ENCODE measurements at regions not wholly inside any gene's neighbourhood (a gene's known extent, or its start where the extent isn't known, plus 50 kb on each side); places are given as distances from the start of the nearest gene placed in this dataset.

- H3K56ac ChIP-seq (ENCODE audit: extremely low read depth, insufficient read depth, low read length): no peak overlapping the region
- intact Hi-C loops (cut with micrococcal nuclease) (no loop called here), in situ Hi-C loops (cut with MboI; ENCODE audit: low sequenced_read_pairs) (no loop called here), dilution Hi-C loops (cut with HindIII; ENCODE audit: low sequenced_read_pairs, unreplicated experiment) (no loop called here)
- no peak overlapping the region for H4K8ac ChIP-seq (ENCODE audit: low read depth in 2 of 2, low read length in 2 of 2)
- H2AK5ac ChIP-seq (ENCODE audit: low read depth, low read length): no peak overlapping the region
- H3K27me3 ChIP-seq (ENCODE audit: control insufficient read depth, insufficient read depth, low read length): no peaks in the 10 kb centered on the region
- H3K18ac ChIP-seq (ENCODE audit: low read depth, low read length): no peak overlapping the region
- H3K14ac ChIP-seq (replicated peaks; ENCODE audit: low read depth, low read length): no peak overlapping the region
- H4K20me1 ChIP-seq (ENCODE audit: insufficient read depth, low read length): no peaks in the 10 kb centered on the region
- ATAC-seq (ENCODE audit: low read depth): no peak
- H3K27ac ChIP-seq (ENCODE audit: insufficient read depth, low read length): no peak overlapping the region
- H2BK5ac ChIP-seq (ENCODE audit: low read depth, low read length, poor library complexity, severe bottlenecking): no peak overlapping the region
- H3K23ac ChIP-seq (ENCODE audit: low read depth, low read length): no peak overlapping the region
- no peak overlapping the region for H3K4me2 ChIP-seq (ENCODE audit: low read depth, low read length)
- no peaks in the 10 kb centered on the region for H3K79me1 ChIP-seq (ENCODE audit: low read depth in 1 of 2, low read length in 2 of 2)
- H3K36me3 ChIP-seq (ENCODE audit: control insufficient read depth, insufficient read depth, low read length): no peaks in the 10 kb centered on the region
- H3K9me1 ChIP-seq (ENCODE audit: insufficient read depth, low read length): no peaks in the 10 kb centered on the region
- DNase-seq: no peak
- no peak overlapping the region for H3K4me3 ChIP-seq (ENCODE audit: insufficient read depth, low read depth, low read length)
- no peak overlapping the region for H2AFZ ChIP-seq (replicated peaks; ENCODE audit: low read length, poor library complexity)
- ChIA-PET POLR2A (ENCODE audit: unreplicated experiment) (no interaction called here), CTCF (no interaction called here)
- H3K9ac ChIP-seq (ENCODE audit: low read depth, low read length): no peak overlapping the region
- no peak overlapping the region for H2BK15ac ChIP-seq (ENCODE audit: low read depth, low read length)
- no peak overlapping the region for H2BK20ac ChIP-seq (ENCODE audit: low read depth, low read length)
- WGBS, 2 experiments (ENCODE audit: extremely low coverage in 2 of 2, insufficient read length in 1 of 2): no CpG with 5 or more reads among the region's 11 CpGs
- no peaks in the 10 kb centered on the region for H3K4me1 ChIP-seq (ENCODE audit: control insufficient read depth, insufficient read depth, low read length)
- H2BK120ac ChIP-seq (ENCODE audit: low read depth, low read length): no peak overlapping the region
- H4K5ac ChIP-seq (ENCODE audit: low read depth, low read length): no peak overlapping the region
- no TSS peak for BruUV-seq (replicated peaks)
- TF ChIP-seq FOS (IDR thresholded peaks at IDR 0.05; ENCODE audit: low read depth, low read length): no peak
- no peak for TF ChIP-seq ELK1 (IDR thresholded peaks at IDR 0.05; ENCODE audit: borderline replicate concordance, low read depth, low read length)
- no peak for TF ChIP-seq POLR2A (IDR thresholded peaks at IDR 0.05; ENCODE audit: low read depth, low read length)
- no peak for TF ChIP-seq SMC3 (IDR thresholded peaks at IDR 0.05; ENCODE audit: low read depth, low read length)
- no peak for TF ChIP-seq RFX5 (IDR thresholded peaks at IDR 0.05; ENCODE audit: low read depth, low read length)
- no peak for TF ChIP-seq CEBPB (IDR thresholded peaks at IDR 0.05; ENCODE audit: low read depth, low read length)
- TF ChIP-seq CTCF (conservative IDR thresholded peaks at IDR 0.05; ENCODE audit: low read depth, low read length): no peak
- TF ChIP-seq BHLHE40 (IDR thresholded peaks at IDR 0.05; ENCODE audit: low read depth, low read length): no peak
- TF ChIP-seq MXI1 (IDR thresholded peaks at IDR 0.05; ENCODE audit: borderline replicate concordance, low read depth, low read length): no peak
- no peak for TF ChIP-seq RAD21 (IDR thresholded peaks at IDR 0.05; ENCODE audit: low read length)
- no peak overlapping the region for H2AK9ac ChIP-seq (replicated peaks; ENCODE audit: low read depth, low read length, poor library complexity)
- no peak overlapping the region for H3K4ac ChIP-seq (ENCODE audit: low read depth, low read length)
- H4K91ac ChIP-seq (ENCODE audit: insufficient read depth, low read depth, low read length): no peak overlapping the region
- H3K9me3 ChIP-seq (ENCODE audit: control insufficient read depth, insufficient read depth, low read length): no peaks in the 10 kb centered on the region
Observed at GRCh38 chr13:34752283-34752960, 189.6 kb upstream of the NBEA start.

Measured in IMR-90 (cell line).